RWPE2 (cell line): ENCODE measurements at regions not wholly inside any gene's neighbourhood (a gene's known extent, or its start where the extent isn't known, plus 50 kb on each side); places are given as distances from the start of the nearest gene placed in this dataset.

Experiments used
- ATAC-seq: fragments of 200-7000 bp; cut with Tn5 transposase; 3 replicates; pipeline ENCODE4 v1.9.1; 2021; ENCODE audit warnings: low read depth
- DNase-seq: peaks from one replicate; pipeline ENCODE4 v3.0.0-alpha.2; 2020; ENCODE audit warnings: low spot score
- H3K27ac ChIP-seq: fragments of 450-650 bp; 2 replicates; pipeline ENCODE4 v1.5.1; 2017; ENCODE audit warnings: mild to moderate bottlenecking; ENCODE audit not compliant: poor library complexity, severe bottlenecking
- H3K27me3 ChIP-seq: fragments of 250-450 bp; sonication (Bioruptor Pico); 2 replicates; pipeline ENCODE4 v1.5.1; 2021; ENCODE audit warnings: mild to moderate bottlenecking, moderate library complexity; ENCODE audit not compliant: insufficient read depth, poor library complexity, severe bottlenecking
- H3K36me3 ChIP-seq: fragments of 250-450 bp; sonication (Bioruptor Pico); 2 replicates; pipeline ENCODE4 v1.5.1; 2020; ENCODE audit warnings: low read depth, mild to moderate bottlenecking, moderate library complexity
- H3K4me1 ChIP-seq: fragments of 250-450 bp; sonication (Bioruptor Pico); 2 replicates; pipeline ENCODE4 v1.5.1; 2021; ENCODE audit warnings: mild to moderate bottlenecking, moderate library complexity; ENCODE audit not compliant: insufficient read depth, poor library complexity, severe bottlenecking
- H3K4me3 ChIP-seq: fragments of 250-450 bp; sonication (Bioruptor Pico); 2 replicates; pipeline ENCODE4 v1.5.1; 2021; ENCODE audit warnings: mild to moderate bottlenecking, moderate library complexity; ENCODE audit not compliant: severe bottlenecking
- H3K9me3 ChIP-seq: fragments of 250-450 bp; sonication (Bioruptor Pico); 2 replicates; pipeline ENCODE4 v1.5.1; 2021; ENCODE audit warnings: mild to moderate bottlenecking, moderate library complexity; ENCODE audit not compliant: severe bottlenecking
- TF ChIP-seq, protein P1 (sequence below): fragments of 450-650 bp; IDR thresholded peaks from one replicate; pipeline ENCODE4 v1.5.1; 2017; ENCODE audit warnings: mild to moderate bottlenecking, moderate library complexity; ENCODE audit not compliant: poor library complexity, severe bottlenecking

DNA sequence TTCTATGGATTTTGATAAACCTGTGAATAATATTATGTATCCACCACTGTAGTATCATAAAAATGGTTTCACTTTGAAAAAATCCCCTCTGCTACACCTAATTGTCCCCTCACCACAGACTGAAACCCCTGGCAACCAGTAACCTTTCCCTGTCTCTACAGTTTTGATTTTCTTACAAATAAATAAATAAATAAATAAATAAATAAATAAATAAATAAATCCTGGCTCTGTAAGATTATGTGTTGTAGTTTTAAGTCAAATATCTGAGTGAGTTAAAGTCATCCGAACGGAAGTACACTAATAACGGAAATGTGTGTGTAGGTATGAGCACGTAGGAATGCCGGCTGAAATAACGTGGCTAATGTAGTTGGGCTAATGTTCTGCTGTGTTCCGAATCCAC is 641.5 kb downstream of the GABRG1 start:
- Histone ChIP-seq H3K27me3 (no peaks in the 10 kb centered on the region), H3K4me3 (no peak overlapping the region), H3K9me3 (no peaks in the 10 kb centered on the region), H3K4me1 (no peaks in the 10 kb centered on the region), H3K27ac (no peak overlapping the region), H3K36me3 (no peaks in the 10 kb centered on the region)
- ATAC-seq (no peak), DNase-seq (no peak)
- TF ChIP-seq, protein P1, sequence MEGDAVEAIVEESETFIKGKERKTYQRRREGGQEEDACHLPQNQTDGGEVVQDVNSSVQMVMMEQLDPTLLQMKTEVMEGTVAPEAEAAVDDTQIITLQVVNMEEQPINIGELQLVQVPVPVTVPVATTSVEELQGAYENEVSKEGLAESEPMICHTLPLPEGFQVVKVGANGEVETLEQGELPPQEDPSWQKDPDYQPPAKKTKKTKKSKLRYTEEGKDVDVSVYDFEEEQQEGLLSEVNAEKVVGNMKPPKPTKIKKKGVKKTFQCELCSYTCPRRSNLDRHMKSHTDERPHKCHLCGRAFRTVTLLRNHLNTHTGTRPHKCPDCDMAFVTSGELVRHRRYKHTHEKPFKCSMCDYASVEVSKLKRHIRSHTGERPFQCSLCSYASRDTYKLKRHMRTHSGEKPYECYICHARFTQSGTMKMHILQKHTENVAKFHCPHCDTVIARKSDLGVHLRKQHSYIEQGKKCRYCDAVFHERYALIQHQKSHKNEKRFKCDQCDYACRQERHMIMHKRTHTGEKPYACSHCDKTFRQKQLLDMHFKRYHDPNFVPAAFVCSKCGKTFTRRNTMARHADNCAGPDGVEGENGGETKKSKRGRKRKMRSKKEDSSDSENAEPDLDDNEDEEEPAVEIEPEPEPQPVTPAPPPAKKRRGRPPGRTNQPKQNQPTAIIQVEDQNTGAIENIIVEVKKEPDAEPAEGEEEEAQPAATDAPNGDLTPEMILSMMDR, result no peak

DNA sequence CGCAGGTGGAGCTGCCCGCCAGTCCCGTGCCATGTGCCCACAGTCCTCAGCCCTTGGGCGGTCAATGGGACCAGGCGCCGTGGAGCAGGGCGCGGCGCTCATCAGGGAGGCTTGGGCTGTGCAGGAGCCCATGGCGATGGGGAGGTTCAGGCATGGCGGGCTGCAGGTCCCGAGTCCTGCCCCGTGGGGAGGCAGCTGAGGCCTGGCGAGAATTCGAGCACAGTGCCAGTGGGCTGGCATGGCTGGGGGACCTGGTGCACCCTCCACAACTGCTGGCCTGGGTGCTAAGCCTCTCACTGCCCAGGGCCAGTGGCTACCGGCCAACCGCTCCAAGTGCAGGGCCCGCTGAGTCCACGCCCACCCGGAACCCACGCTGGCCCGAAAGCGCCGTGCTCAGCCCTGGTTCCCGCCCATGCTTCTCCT is 646.5 kb downstream of the GABRG1 start:
- DNase-seq, result no peak
- TF ChIP-seq, protein P1, result no peak
- Histone ChIP-seq H3K27ac (no peak overlapping the region), H3K27me3 (no peaks in the 10 kb centered on the region), H3K9me3 (no peaks in the 10 kb centered on the region), H3K4me3 (no peak overlapping the region), H3K4me1 (no peaks in the 10 kb centered on the region), H3K36me3 (no peaks in the 10 kb centered on the region)
- no peak for ATAC-seq

DNA sequence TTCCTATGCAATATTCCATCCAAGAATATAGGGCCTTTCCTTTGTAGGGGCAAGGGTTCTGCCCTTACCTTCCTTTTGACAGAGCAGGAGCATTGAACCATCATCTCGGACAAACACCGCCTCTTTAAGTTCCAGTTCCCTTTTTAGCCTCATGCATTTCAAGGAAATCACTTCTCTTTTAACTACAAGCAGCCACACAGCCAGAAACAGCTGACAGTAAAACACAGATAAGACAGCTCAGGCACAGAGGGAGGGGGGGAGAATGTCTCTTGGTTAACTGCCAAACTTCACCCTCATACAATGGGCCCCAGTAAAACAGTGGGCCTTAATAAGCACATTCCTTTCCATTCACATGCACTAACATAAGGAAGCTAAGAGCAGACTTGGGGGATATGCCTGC is 648.3 kb downstream of the GABRG1 start:
- TF ChIP-seq, protein P1, result no peak

DNA sequence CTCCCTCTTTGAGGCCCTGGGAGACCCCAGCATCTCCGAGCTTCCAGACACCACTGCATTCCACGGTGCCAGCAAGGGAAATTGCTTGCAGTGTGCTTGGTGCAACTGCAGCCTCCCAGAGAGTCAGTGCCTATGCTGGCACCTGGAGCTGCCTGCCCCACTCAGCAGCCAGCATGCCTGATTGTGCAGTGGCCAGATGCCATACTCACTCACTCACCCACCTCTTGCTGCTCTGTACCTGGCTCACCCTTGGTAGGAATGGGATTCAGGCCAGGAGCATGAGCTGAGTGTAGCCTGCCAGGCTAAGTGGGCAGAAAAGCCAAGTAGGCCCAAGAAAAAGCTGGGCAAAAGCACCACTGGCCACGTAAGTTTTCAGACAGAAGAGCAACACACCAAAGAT is 651.4 kb downstream of the GABRG1 start:
- TF ChIP-seq, protein P1, result no peak
- no peaks in the 10 kb centered on the region for H3K27me3 ChIP-seq
- no peak for DNase-seq
- H3K27ac ChIP-seq, result no peak overlapping the region
- H3K36me3 ChIP-seq, result no peaks in the 10 kb centered on the region
- no peaks in the 10 kb centered on the region for H3K9me3 ChIP-seq
- no peaks in the 10 kb centered on the region for H3K4me1 ChIP-seq
- H3K4me3 ChIP-seq, result no peak overlapping the region
- peak; percentile 27; the same call in 1 of the 3 replicates for ATAC-seq

More for the DNA sequence above, 648.3 kb downstream of the GABRG1 start:
- Histone ChIP-seq H3K27me3 (no peaks in the 10 kb centered on the region), H3K27ac (no peak overlapping the region), H3K9me3 (no peaks in the 10 kb centered on the region), H3K4me3 (no peak overlapping the region), H3K36me3 (no peaks in the 10 kb centered on the region), H3K4me1 (no peaks in the 10 kb centered on the region)
- ATAC-seq (no peak), DNase-seq (no peak)

DNA sequence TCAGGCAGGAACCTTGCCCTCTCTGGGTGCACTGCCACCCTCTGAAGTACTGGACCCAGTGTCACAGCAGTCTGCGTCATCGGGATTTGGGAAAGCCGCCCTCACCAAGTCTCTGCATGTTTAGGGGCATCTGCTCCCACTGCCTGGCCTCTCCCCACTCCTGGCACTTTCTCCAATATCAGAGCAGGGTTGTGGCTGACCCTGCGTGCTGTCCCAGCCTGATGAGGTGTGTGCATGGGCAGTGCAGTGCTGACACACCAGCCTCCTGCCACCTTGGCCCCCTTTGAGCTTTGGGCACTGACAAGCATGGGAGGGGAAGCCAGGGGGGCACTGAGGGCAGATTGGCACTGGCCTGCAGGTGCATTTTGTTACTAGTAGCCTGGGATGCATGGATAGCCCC is 652.5 kb downstream of the GABRG1 start:
- H3K4me3 ChIP-seq, result no peak overlapping the region
- no peaks in the 10 kb centered on the region for H3K4me1 ChIP-seq
- H3K27me3 ChIP-seq, result no peaks in the 10 kb centered on the region
- H3K27ac ChIP-seq, result no peak overlapping the region
- DNase-seq, result no peak
- no peaks in the 10 kb centered on the region for H3K9me3 ChIP-seq
- TF ChIP-seq, protein P1, result no peak
- H3K36me3 ChIP-seq, result no peaks in the 10 kb centered on the region
- no peak for ATAC-seq
